ENCODE measurements at regions not wholly inside any gene's neighbourhood (a gene's known extent, or its start where the extent isn't known, plus 50 kb on each side); places are given as distances from the start of the nearest gene placed in this dataset.

- TF ChIP-seq POLR2AphosphoS5 (IDR thresholded peaks at IDR 0.05; ENCODE audit: low read depth, low read length) = no peak
- TF ChIP-seq TAF1 (IDR thresholded peaks at IDR 0.05; ENCODE audit: borderline replicate concordance, insufficient read depth, low read length) = no peak
- no peak for TF ChIP-seq REST (IDR thresholded peaks at IDR 0.05; ENCODE audit: insufficient read depth in 1 of 2, low read depth in 2 of 2, low read length in 2 of 2)
Measured at GRCh38 chr12:67742461-67742860, 93.9 kb downstream of the DYRK2 start.
